MCF 10A (cell line): ENCODE measurements at regions not wholly inside any gene's neighbourhood (a gene's known extent, or its start where the extent isn't known, plus 50 kb on each side); places are given as distances from the start of the nearest gene placed in this dataset.
A peak's percentile ranks its signal among the peaks of the same experiment; 100 is the strongest.

ENCODE experiments used
- BruUV-seq: library from RNA; stranded (reverse); fragments of 400-500 nt; replicated peaks from 2 replicates; lab custom pipeline; 2021; lab: Mats Ljungman, UMichigan
- CTCF ChIA-PET: fragments of 300-600 bp; sonication (Branson Sonifier 250); formaldehyde crosslinking; extraction: SDS; loops from one replicate; lab custom pipeline; 2021; ENCODE audit warnings: antibody characterized with exemption, inconsistent platforms; lab: Yijun Ruan, JAX
- POLR2A ChIA-PET: fragments of 300-600, 350-650 bp; sonication (Branson Sonifier 250); formaldehyde crosslinking; extraction: SDS; loops from one replicate; lab custom pipeline; 2020; ENCODE audit warnings: antibody characterized with exemption, inconsistent platforms; lab: Yijun Ruan, JAX
- DNase-seq: peaks from one replicate; pipeline ENCODE4 v3.0.0-alpha.2; 2018; ENCODE audit not compliant: unreplicated experiment
- H3K27ac Mint-ChIP-seq: one replicate; pipeline ENCODE4 v1.8.0; 2022; ENCODE audit warnings: mild to moderate bottlenecking, low read depth, mixed read lengths; ENCODE audit not compliant: unreplicated experiment
- H3K27me3 Mint-ChIP-seq: one replicate; pipeline ENCODE4 v1.8.0; 2022; ENCODE audit warnings: mixed read lengths; ENCODE audit not compliant: insufficient read depth, unreplicated experiment
- H3K36me3 Mint-ChIP-seq: one replicate; pipeline ENCODE4 v1.8.0; 2022; ENCODE audit warnings: mild to moderate bottlenecking, moderate library complexity, mixed read lengths; ENCODE audit not compliant: insufficient read depth, unreplicated experiment
- H3K4me1 Mint-ChIP-seq: one replicate; pipeline ENCODE4 v1.8.0; 2022; ENCODE audit warnings: mixed read lengths; ENCODE audit not compliant: insufficient read depth, unreplicated experiment
- H3K4me3 Mint-ChIP-seq: one replicate; pipeline ENCODE4 v1.8.0; 2022; ENCODE audit warnings: mild to moderate bottlenecking, moderate library complexity, mixed read lengths; ENCODE audit not compliant: unreplicated experiment
- H3K9me3 Mint-ChIP-seq: one replicate; pipeline ENCODE4 v1.8.0; 2022; ENCODE audit warnings: mixed read lengths; ENCODE audit not compliant: unreplicated experiment
- intact Hi-C: fragments of 100-400 bp; cut with micrococcal nuclease; formaldehyde crosslinking; loops from 2 replicates; pipeline ENCODE4 v1.14.1; 2022
- TF ChIP-seq, protein P1 (sequence below): fragments of 200-600 bp; IDR thresholded peaks from one replicate; pipeline ENCODE4 v1.8.0; 2022; ENCODE audit warnings: antibody characterized with exemption, mild to moderate bottlenecking; ENCODE audit not compliant: unreplicated experiment

DNA sequence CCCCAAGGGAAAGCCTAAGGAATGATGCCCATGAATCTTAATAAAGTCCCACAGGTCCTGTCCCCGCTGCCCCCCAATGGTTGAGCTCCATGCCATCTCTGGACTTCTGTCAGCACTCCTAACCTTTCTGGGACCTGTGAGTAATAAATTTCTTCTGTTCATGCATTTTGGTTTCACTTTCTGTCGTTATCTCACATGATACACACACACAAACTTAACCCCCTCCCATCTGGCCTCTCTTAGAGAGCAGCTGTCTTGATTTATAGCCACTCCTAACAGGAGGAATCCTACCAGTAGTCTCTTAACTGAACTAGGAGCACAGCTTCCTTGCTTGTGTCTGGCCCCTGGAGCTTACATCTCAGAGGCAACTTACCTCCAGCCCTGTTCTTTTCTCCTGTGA, 82.7 kb upstream of the SELENOK start:
- Mint-ChIP-seq H3K4me3 (no peak overlapping the region), H3K36me3 (no peaks in the 10 kb centered on the region), H3K4me1 (no peaks in the 10 kb centered on the region), H3K9me3 (peaks cover 15% of the 10 kb centered on the region), H3K27me3 (peaks cover 12% of the 10 kb centered on the region), H3K27ac (no peak overlapping the region)
- intact Hi-C loops = no loop called here
- CTCF ChIA-PET = no interaction called here
- no peak for DNase-seq
- BruUV-seq = no TSS peak
- POLR2A ChIA-PET = no interaction called here
- TF ChIP-seq, protein P1, sequence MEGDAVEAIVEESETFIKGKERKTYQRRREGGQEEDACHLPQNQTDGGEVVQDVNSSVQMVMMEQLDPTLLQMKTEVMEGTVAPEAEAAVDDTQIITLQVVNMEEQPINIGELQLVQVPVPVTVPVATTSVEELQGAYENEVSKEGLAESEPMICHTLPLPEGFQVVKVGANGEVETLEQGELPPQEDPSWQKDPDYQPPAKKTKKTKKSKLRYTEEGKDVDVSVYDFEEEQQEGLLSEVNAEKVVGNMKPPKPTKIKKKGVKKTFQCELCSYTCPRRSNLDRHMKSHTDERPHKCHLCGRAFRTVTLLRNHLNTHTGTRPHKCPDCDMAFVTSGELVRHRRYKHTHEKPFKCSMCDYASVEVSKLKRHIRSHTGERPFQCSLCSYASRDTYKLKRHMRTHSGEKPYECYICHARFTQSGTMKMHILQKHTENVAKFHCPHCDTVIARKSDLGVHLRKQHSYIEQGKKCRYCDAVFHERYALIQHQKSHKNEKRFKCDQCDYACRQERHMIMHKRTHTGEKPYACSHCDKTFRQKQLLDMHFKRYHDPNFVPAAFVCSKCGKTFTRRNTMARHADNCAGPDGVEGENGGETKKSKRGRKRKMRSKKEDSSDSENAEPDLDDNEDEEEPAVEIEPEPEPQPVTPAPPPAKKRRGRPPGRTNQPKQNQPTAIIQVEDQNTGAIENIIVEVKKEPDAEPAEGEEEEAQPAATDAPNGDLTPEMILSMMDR = no peak

DNA sequence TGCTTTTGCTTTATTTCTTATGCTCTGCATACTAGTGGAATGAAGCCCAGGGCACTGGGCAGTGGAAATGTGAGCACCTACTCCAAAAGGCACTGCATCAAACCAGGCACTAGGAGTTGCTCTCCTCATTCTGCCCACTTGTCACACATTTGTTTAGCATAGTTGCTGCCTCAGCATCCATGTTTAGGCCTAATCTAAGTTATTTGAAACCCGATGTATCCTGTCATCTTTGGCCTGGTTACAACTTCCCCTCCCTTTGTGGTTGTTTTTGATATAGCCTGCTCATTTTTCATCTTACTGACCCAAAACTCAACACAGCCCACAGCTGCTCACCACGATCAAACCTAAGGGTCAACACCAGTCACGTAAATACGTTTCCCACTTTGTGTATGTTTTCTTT, 82.2 kb upstream of the SELENOK start:
- no TSS peak for BruUV-seq
- peaks cover 15% of the 10 kb centered on the region for H3K9me3 Mint-ChIP-seq
- intact Hi-C loops = no loop called here
- H3K27me3 Mint-ChIP-seq = peaks cover 12% of the 10 kb centered on the region
- CTCF ChIA-PET = no interaction called here
- H3K36me3 Mint-ChIP-seq = no peaks in the 10 kb centered on the region
- H3K4me3 Mint-ChIP-seq = no peak overlapping the region
- POLR2A ChIA-PET = no interaction called here
- H3K4me1 Mint-ChIP-seq = no peaks in the 10 kb centered on the region
- H3K27ac Mint-ChIP-seq = no peak overlapping the region
- DNase-seq = no peak
- TF ChIP-seq, protein P1 = no peak

DNA sequence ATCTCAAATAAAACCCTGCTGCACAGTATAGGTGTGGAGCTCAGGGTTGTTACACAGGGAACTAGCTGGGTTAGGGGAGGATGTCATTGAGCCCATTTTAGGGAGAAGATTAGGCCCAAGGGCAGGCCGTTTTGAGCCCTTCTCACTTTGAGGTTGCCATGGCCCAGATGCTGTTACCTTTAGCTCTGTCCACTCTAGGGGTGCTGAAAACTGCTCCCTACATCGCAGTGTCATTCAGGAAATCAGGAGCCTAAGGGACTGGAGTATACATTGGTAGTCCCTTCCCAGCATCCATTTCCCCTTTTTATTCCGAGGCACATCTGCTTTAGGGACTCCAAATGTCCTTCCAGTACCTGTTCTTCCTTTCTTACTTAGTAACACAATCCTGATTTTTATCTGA, 79.0 kb upstream of the SELENOK start:
- no peaks in the 10 kb centered on the region for H3K36me3 Mint-ChIP-seq
- ChIA-PET CTCF (interaction anchor here (0.8 kb wide), 1 partner anchor 32 kb away, joined by 3 read pairs; no protein-coding TSS in a partner anchor), POLR2A (no interaction called here)
- peak; percentile 50 for DNase-seq
- TF ChIP-seq, protein P1 = no peak
- BruUV-seq = no TSS peak
- H3K27me3 Mint-ChIP-seq = peaks cover 3% of the 10 kb centered on the region
- H3K4me1 Mint-ChIP-seq = no peaks in the 10 kb centered on the region
- no peak overlapping the region for H3K4me3 Mint-ChIP-seq
- H3K27ac Mint-ChIP-seq = no peak overlapping the region
- intact Hi-C loops = no loop called here
- H3K9me3 Mint-ChIP-seq = peaks cover 15% of the 10 kb centered on the region

DNA sequence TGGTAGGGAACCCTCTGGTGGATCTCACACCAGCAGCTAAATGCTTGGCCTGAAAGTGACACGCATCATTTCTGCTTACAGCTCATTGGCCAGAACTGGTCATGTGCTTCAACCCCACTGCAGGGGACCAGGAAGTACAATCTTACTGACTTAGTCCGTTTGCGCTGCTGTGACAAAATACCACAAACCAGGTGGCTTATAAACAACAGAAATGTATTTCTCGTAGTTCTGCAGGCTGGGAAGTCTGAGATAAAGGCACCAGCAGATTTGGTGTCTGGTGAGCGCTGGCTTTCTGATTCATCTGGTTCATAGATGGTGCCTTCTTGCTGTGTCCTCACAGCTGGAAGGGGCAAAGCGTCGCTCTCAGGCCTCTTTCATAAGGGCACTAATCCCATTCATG, 77.4 kb upstream of the SELENOK start:
- no TSS peak for BruUV-seq
- CTCF ChIA-PET = interaction anchor here (2.8 kb wide), 1 partner anchor 30 kb away, joined by 14 read pairs; no protein-coding TSS in a partner anchor

More for the DNA sequence above, 77.4 kb upstream of the SELENOK start:
- no peaks in the 10 kb centered on the region for H3K4me1 Mint-ChIP-seq
- intact Hi-C loops = no loop called here
- no peak overlapping the region for H3K27ac Mint-ChIP-seq
- TF ChIP-seq, protein P1 = no peak
- POLR2A ChIA-PET = no interaction called here
- no peak overlapping the region for H3K4me3 Mint-ChIP-seq
- no peak for DNase-seq
- no peaks in the 10 kb centered on the region for H3K27me3 Mint-ChIP-seq
- H3K9me3 Mint-ChIP-seq = peaks cover 15% of the 10 kb centered on the region
- H3K36me3 Mint-ChIP-seq = no peaks in the 10 kb centered on the region
